Lower lobe of right lung (tissue), 2 donors: ENCODE measurements at regions not wholly inside any gene's neighbourhood (a gene's known extent, or its start where the extent isn't known, plus 50 kb on each side); places are given as distances from the start of the nearest gene placed in this dataset.
"Not testable (repeated sequence)": the region's sequence is repeated elsewhere in the genome, so short reads cannot be mapped to it uniquely, and the experiment has no call there.

Experiments used
- ATAC-seq, 2 donors: fragments of 200-7000 bp; cut with Tn5 transposase; one replicate each; pipeline ENCODE4 v1.9.1; 2020 to 2022; ENCODE audit warnings: mild to moderate bottlenecking in 2 of 2, moderate library complexity in 2 of 2
- DNase-seq: peaks from one replicate; pipeline ENCODE4 v3.0.0-alpha.2; 2020
- H3K27ac ChIP-seq: fragments of 200-600 bp; one replicate; pipeline ENCODE4 v1.8.0; 2022
- H3K27me3 ChIP-seq: fragments of 200-600 bp; one replicate; pipeline ENCODE4 v1.8.0; 2022; ENCODE audit warnings: low read depth
- H3K36me3 ChIP-seq: fragments of 200-600 bp; one replicate; pipeline ENCODE4 v1.8.0; 2022; ENCODE audit warnings: mild to moderate bottlenecking
- H3K4me1 ChIP-seq: fragments of 200-600 bp; one replicate; pipeline ENCODE4 v1.8.0; 2022
- H3K4me3 ChIP-seq: fragments of 200-600 bp; one replicate; pipeline ENCODE4 v1.8.0; 2022; ENCODE audit warnings: mild to moderate bottlenecking
- H3K9me3 ChIP-seq: fragments of 200-600 bp; one replicate; pipeline ENCODE4 v1.8.0; 2022
- intact Hi-C: fragments of 100-400 bp; cut with DNase I; formaldehyde crosslinking; loops from one replicate; pipeline ENCODE4 v1.11.0; 2022
- TF ChIP-seq, protein P1 (sequence below): fragments of 200-600 bp; IDR thresholded peaks from one replicate; pipeline ENCODE4 v1.8.0; 2022; ENCODE audit warnings: antibody characterized with exemption, mild to moderate bottlenecking
- donor health status: DM: no; HTN: yes; CAD: no; lungs with severe emphysema.

DNA sequence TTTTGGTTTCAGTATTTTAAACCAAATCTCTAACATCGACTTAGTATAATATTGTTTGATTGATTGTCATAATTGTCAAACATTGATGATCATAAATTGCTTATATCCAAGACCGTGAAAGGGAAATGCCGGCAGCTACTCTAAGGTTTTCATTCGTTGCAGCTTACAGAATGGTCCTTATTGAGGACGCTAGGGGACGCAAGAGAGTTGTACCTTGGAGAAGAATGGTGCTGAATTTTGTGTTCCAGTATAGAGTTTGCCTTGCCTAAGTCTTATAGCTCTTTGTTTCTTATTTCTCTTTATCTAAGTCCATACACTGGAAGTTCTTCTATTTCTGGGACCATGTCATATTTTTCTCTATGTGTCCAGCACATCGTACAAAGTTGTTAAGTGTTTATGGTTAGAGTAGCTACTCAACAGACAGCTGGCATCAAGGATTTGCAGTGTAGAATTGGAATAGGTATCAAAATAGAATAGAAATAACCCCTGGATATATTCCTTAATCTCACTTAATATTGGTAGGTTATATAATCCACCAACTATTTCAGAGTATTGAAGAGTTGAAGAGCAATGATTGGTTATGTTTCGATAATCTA, 67.4 kb upstream of the GPR39 start:
- DNase-seq, H3K9me3 ChIP-seq, H3K4me1 ChIP-seq, H3K27me3 ChIP-seq, H3K36me3 ChIP-seq, H3K27ac ChIP-seq, intact Hi-C loops, H3K4me3 ChIP-seq: not testable (repeated sequence)
- TF ChIP-seq, protein P1, sequence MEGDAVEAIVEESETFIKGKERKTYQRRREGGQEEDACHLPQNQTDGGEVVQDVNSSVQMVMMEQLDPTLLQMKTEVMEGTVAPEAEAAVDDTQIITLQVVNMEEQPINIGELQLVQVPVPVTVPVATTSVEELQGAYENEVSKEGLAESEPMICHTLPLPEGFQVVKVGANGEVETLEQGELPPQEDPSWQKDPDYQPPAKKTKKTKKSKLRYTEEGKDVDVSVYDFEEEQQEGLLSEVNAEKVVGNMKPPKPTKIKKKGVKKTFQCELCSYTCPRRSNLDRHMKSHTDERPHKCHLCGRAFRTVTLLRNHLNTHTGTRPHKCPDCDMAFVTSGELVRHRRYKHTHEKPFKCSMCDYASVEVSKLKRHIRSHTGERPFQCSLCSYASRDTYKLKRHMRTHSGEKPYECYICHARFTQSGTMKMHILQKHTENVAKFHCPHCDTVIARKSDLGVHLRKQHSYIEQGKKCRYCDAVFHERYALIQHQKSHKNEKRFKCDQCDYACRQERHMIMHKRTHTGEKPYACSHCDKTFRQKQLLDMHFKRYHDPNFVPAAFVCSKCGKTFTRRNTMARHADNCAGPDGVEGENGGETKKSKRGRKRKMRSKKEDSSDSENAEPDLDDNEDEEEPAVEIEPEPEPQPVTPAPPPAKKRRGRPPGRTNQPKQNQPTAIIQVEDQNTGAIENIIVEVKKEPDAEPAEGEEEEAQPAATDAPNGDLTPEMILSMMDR, result peak; percentile 62
- peak; percentile 35 to 42 for ATAC-seq

DNA sequence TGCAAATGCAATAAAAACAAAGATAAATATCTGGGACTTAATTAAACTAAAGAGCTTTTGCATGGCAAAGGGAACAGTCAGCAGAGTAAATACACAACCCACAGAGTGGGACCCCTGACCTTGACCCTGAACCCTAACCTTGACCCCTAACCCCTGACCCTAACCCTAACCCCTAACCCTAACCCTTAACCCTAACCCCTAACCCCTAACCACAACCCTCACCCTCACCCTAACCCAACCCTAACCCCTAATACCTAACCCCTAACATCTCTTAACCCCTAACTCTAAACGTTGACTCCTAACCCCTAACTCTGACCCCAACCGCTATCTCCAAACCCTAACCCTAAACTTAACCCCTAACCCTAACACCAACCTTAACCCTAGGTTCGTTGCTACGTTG, 64.9 kb upstream of the GPR39 start:
- H3K27ac ChIP-seq, H3K9me3 ChIP-seq, H3K4me1 ChIP-seq, DNase-seq, H3K27me3 ChIP-seq, H3K4me3 ChIP-seq, ATAC-seq, intact Hi-C loops, H3K36me3 ChIP-seq: not testable (repeated sequence)

DNA sequence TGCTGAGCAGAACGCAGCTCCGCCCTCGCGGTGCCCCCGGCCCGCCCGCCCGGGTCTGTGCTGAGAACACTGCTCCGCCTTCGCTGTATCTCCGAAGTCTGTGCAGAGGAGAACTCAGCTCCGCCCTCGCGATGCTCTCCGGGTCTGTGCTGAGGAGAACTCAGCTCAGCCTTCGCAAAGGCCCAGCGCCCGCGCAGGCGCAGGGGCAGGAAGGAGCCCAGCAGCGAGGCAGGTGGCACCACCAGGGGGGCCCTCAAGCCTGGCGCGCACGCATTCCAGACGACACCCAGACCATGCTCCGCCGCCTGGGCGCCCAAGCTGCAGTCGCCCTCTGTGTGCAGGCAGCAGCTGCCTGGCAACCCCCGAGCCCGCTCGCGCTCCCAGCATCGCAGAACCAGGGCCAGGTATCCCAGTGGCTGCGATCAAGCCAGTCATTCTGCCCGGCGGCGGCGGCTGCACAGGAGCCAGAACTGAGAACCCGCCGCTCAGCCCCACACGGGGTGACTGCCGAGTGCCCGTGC, 64.1 kb upstream of the GPR39 start:
- intact Hi-C loops, H3K27ac ChIP-seq, H3K27me3 ChIP-seq, H3K9me3 ChIP-seq, H3K4me1 ChIP-seq, H3K36me3 ChIP-seq: not testable (repeated sequence)
- DNase-seq (peak; percentile 78), ATAC-seq (peak; percentile 98)
- peak overlapping the region; percentile 54 for H3K4me3 ChIP-seq

DNA sequence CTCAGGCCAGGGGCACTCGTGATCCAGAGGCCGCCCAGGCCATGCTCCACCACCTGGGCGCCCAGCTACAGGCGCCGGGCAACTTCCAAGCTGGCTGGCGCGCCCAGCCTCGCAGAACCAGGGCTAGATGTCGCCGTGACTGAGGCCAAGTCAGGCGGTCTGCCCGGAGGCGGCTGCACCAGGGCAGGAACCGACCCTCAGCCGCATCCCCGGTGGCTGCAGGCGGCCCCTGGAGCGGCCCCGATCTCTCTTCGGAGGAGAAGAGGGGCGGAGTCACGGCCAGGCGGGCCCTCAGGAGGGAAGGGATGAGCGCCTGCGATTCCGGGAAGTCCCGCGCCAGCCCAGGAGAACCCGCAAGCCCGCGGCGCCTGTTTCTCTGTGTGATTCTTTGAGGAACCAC, 63.2 kb upstream of the GPR39 start:
- DNase-seq (peak; percentile 56), ATAC-seq (peak; percentile 46 to 51)
- H3K9me3 ChIP-seq, H3K27me3 ChIP-seq, intact Hi-C loops, H3K4me1 ChIP-seq, H3K36me3 ChIP-seq, H3K27ac ChIP-seq: not testable (repeated sequence)
- peak overlapping the region; percentile 54 for H3K4me3 ChIP-seq

DNA sequence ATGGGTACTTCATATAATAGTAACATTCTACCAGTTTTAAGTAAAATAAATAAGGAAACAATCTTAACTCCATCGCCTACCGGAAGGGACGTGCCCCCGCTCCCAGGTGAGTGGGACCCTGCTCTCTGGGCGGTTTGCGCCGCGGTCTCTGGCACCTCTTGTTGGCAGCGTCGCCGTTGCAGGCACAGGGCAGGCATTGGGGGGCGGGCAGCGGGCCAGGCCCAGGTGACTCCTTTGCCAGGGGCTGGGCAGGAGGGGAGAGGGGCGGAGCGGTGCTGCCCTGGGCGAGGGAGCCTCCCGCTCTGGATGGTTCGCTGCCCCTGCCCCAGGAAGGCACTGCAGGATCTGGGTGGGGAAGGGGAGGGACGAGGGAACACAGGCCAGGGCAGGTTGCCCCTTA, 55.6 kb upstream of the GPR39 start:
- H3K27ac ChIP-seq, H3K4me1 ChIP-seq, H3K36me3 ChIP-seq, H3K9me3 ChIP-seq, intact Hi-C loops, H3K27me3 ChIP-seq, H3K4me3 ChIP-seq, ATAC-seq: not testable (repeated sequence)
- DNase-seq, result peak; percentile 46

DNA sequence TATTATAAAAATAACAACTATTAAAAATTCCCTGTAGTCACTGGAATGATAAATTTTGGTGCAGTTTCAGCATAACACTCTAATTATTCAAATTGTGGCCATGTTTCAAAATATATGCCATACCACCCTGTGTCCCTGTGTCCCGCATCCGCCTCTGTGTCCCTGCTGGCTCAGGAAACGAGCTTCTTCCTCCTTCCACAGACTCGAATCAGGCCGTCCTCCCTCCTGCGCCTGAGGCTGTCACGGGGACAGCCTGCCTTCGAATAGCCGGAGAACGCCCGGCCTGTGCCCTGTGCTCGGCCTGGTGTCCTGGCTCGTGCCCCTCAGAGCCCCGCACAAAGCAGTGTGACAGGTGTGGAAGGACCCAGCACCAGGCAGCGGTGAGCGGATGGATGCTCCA, 55.1 kb upstream of the GPR39 start:
- H3K4me1 ChIP-seq, H3K27me3 ChIP-seq, H3K27ac ChIP-seq, intact Hi-C loops, H3K9me3 ChIP-seq, H3K4me3 ChIP-seq, ATAC-seq, H3K36me3 ChIP-seq, DNase-seq: not testable (repeated sequence)

DNA sequence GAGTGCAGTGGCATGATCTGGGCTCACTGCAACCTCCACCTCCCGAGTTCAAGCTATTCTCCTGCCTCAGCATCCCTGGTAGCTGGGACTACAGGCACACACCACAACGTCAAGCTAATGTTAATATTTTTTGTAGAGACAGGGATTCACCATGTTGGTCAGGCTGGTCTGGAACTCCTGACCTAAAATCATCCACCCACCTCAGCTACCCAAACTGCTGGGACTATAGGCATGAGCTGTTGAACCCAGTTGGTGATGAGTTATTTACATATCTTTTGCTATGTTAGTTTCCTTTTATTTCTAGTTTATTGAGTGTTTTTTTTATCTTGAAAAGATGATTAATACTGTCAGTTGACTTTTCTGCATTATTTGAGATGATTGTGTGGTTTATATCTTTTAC, 53.3 kb upstream of the GPR39 start:
- H3K36me3 ChIP-seq, H3K4me1 ChIP-seq, intact Hi-C loops, DNase-seq, H3K4me3 ChIP-seq, ATAC-seq, H3K27me3 ChIP-seq, H3K27ac ChIP-seq, H3K9me3 ChIP-seq: not testable (repeated sequence)

DNA sequence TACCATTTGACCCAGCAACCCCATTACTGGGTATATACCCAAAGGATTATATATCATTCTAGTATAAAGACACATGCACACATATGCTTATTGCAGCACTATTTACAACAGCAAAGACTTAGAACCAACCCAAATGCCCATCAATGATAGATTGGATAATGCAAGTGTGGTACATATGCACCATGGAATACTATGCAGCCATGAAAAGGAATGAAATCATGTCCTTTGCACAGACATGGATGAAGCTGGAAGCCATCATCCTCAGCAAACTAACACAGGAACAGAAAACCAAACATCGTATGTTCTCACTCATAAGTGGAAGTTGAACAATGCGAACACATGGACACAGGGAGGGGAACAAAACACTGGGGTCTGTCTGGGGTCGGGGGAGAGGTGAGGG, 50.6 kb upstream of the GPR39 start:
- intact Hi-C loops, H3K36me3 ChIP-seq, H3K4me1 ChIP-seq, DNase-seq, H3K9me3 ChIP-seq, H3K27ac ChIP-seq, H3K27me3 ChIP-seq, ATAC-seq, H3K4me3 ChIP-seq: not testable (repeated sequence)

DNA sequence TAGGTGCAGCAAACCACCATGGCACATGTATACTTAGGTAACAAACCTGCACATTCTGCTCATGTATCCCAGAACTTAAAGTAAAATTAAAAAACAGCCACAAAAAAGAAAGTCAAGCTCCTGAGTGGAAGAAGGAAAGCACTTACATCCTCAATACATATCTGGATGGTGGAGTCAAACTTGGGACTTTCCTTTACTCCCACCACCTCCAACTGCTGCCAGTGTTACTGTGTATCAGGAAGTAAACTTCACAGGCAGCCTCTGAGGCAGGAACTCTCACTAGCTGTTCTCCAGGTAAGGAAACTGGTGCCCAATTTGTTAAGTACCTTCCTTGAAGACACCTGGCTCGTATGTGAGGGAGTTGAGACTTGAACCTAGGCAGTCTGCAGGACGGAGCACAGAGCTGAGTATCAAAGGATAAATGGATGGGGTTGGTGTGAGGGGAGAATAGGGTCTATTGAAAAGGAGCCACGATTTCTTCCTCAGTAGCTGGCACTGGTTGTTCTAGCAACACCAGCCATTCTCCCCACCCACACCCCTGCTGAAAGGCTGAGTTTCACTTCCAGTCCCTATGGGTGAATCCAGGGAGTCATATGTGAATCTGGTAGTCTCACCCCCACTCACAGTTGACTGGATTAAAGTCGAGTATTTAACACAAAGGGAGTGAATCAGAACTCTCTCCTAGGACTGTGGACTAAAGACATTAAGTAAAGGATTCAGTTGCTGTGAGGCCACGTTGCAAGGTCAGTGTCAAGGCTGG, 50.0 kb upstream of the GPR39 start:
- H3K9me3 ChIP-seq, result peaks cover 5% of the 10 kb centered on the region
- intact Hi-C loops, result no loop called here
- H3K27me3 ChIP-seq, result no peaks in the 10 kb centered on the region
- DNase-seq, result no peak
- ATAC-seq, result peak in 1 of 2 donors; percentile 42
- H3K4me1 ChIP-seq, result no peaks in the 10 kb centered on the region
- H3K36me3 ChIP-seq, result no peaks in the 10 kb centered on the region
- TF ChIP-seq, protein P1, result no peak
- H3K4me3 ChIP-seq, result no peak overlapping the region
- H3K27ac ChIP-seq, result no peak overlapping the region
